ENCODE measurements at regions not wholly inside any gene's neighbourhood (a gene's known extent, or its start where the extent isn't known, plus 50 kb on each side); places are given as distances from the start of the nearest gene placed in this dataset.

- intact Hi-C loops (cut with micrococcal nuclease; ENCODE audit: unreplicated experiment): no loop called here
- H3K4me3 ChIP-seq (ENCODE audit: low read depth, low read length): no peak overlapping the region
- H3K36me3 ChIP-seq (ENCODE audit: control insufficient read depth, insufficient read depth, low read length): no peaks in the 10 kb centered on the region
- Mint-ChIP-seq H3K27ac (ENCODE audit: unreplicated experiment) (no peak overlapping the region), H3K4me3 (ENCODE audit: unreplicated experiment) (no peak overlapping the region), H3K4me1 (ENCODE audit: low read depth, unreplicated experiment) (peaks cover under 1% of the 10 kb centered on the region), H3K27me3 (ENCODE audit: insufficient read depth, unreplicated experiment) (peaks cover 5% of the 10 kb centered on the region), H3K36me3 (ENCODE audit: insufficient read depth, unreplicated experiment) (no peaks in the 10 kb centered on the region), H3K9me3 (ENCODE audit: unreplicated experiment) (no peaks in the 10 kb centered on the region)
- no peak for TF ChIP-seq CTCF (IDR thresholded peaks at IDR 0.05; ENCODE audit: insufficient read depth in 1 of 2, low read depth in 1 of 2, low read length in 1 of 2, severe bottlenecking in 1 of 2, unreplicated experiment in 1 of 2)
- ChIA-PET CTCF (no interaction called here), POLR2A (no interaction called here)
- no TSS peak for BruUV-seq (replicated peaks)
- no peaks in the 10 kb centered on the region for H3K4me1 ChIP-seq
- no peaks in the 10 kb centered on the region for H3K27me3 ChIP-seq (replicated peaks; ENCODE audit: control insufficient read depth, insufficient read depth, low read length)
- no peak for DNase-seq
- no peaks in the 10 kb centered on the region for H3K9me3 ChIP-seq
These were observed 132.8 kb upstream of the REG3A start for GRCh38 chr2:79292239-79292957.

DNA sequence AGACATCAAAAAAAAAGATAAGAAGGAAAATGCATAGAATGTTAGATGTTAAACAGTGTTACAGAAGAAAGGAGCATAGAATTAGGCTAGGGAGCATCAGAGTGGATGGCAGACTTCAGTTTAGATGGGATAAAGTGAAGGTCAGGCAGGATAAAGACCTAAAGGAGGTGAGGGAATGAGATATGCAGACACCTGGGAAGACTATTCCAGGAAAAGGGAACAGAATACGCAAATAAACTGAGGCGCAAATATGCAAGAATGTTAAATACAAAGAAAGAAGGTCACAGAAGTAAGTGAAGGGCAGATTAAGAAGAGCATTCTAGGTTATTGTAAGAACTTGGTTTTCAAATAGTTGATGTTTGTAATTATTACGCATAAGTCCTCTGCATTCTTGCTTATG, 116.3 kb upstream of the REG3A start:
- BruUV-seq (replicated peaks): no TSS peak
- no peaks in the 10 kb centered on the region for H3K36me3 Mint-ChIP-seq (ENCODE audit: insufficient read depth, unreplicated experiment)
- no peak for TF ChIP-seq CTCF (IDR thresholded peaks at IDR 0.05; ENCODE audit: insufficient read depth in 1 of 2, low read depth in 1 of 2, low read length in 1 of 2, severe bottlenecking in 1 of 2, unreplicated experiment in 1 of 2)

DNA sequence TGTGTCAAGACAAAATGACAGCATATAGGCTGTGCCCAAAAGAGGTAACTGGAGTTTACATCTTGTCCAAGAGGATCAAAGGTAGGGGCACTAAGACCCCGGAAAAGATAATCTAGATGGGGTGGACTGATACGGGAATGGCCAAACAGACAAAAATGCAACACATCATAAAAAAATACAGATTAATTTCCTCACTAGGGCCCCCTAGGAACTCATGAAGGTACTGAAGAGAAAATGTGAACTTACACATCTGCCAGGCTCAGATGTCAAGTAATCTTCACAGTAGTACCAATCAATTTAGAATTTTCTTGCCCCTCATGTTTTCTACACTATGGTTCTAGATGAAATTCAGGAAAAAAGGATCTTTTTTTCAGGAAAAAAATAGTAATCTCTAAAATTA, 115.6 kb upstream of the REG3A start:
- H3K9me3 Mint-ChIP-seq (ENCODE audit: unreplicated experiment): no peaks in the 10 kb centered on the region
- ChIA-PET CTCF (no interaction called here), POLR2A (no interaction called here)
- no peak overlapping the region for H3K4me3 Mint-ChIP-seq (ENCODE audit: unreplicated experiment)
- no peak for DNase-seq
- no peaks in the 10 kb centered on the region for H3K27me3 Mint-ChIP-seq (ENCODE audit: insufficient read depth, unreplicated experiment)
- no TSS peak for BruUV-seq (replicated peaks)
- no peaks in the 10 kb centered on the region for H3K36me3 Mint-ChIP-seq (ENCODE audit: insufficient read depth, unreplicated experiment)
- 0 out of 2 replicates have a peak, but pooled peaks cover 5% of the 10 kb centered on the region for H3K4me1 ChIP-seq
- no peaks in the 10 kb centered on the region for H3K27me3 ChIP-seq (replicated peaks; ENCODE audit: control insufficient read depth, insufficient read depth, low read length)
- TF ChIP-seq CTCF (IDR thresholded peaks at IDR 0.05; ENCODE audit: insufficient read depth in 1 of 2, low read depth in 1 of 2, low read length in 1 of 2, severe bottlenecking in 1 of 2, unreplicated experiment in 1 of 2): no peak
- peaks cover 5% of the 10 kb centered on the region; the same call in 1 of the 2 replicates for H3K9me3 ChIP-seq
- no peak overlapping the region for H3K4me3 ChIP-seq (ENCODE audit: low read depth, low read length)
- no peaks in the 10 kb centered on the region for H3K36me3 ChIP-seq (ENCODE audit: control insufficient read depth, insufficient read depth, low read length)
- H3K4me1 Mint-ChIP-seq (ENCODE audit: low read depth, unreplicated experiment): no peaks in the 10 kb centered on the region
- intact Hi-C loops (cut with micrococcal nuclease; ENCODE audit: unreplicated experiment): no loop called here
- H3K27ac Mint-ChIP-seq (ENCODE audit: unreplicated experiment): no peak overlapping the region

More for the DNA sequence above, 116.3 kb upstream of the REG3A start:
- ChIA-PET CTCF (no interaction called here), POLR2A (no interaction called here)
- no peaks in the 10 kb centered on the region for H3K27me3 ChIP-seq (replicated peaks; ENCODE audit: control insufficient read depth, insufficient read depth, low read length)
- intact Hi-C loops (cut with micrococcal nuclease; ENCODE audit: unreplicated experiment): no loop called here
- no peak overlapping the region for H3K27ac Mint-ChIP-seq (ENCODE audit: unreplicated experiment)
- H3K9me3 ChIP-seq: peaks cover 5% of the 10 kb centered on the region; the same call in 1 of the 2 replicates
- H3K9me3 Mint-ChIP-seq (ENCODE audit: unreplicated experiment): no peaks in the 10 kb centered on the region
- H3K4me1 ChIP-seq: 0 out of 2 replicates have a peak, but pooled peaks cover 4% of the 10 kb centered on the region
- H3K27me3 Mint-ChIP-seq (ENCODE audit: insufficient read depth, unreplicated experiment): no peaks in the 10 kb centered on the region
- H3K36me3 ChIP-seq (ENCODE audit: control insufficient read depth, insufficient read depth, low read length): no peaks in the 10 kb centered on the region
- DNase-seq: no peak
- H3K4me3 Mint-ChIP-seq (ENCODE audit: unreplicated experiment): no peak overlapping the region
- H3K4me1 Mint-ChIP-seq (ENCODE audit: low read depth, unreplicated experiment): no peaks in the 10 kb centered on the region
- H3K4me3 ChIP-seq (ENCODE audit: low read depth, low read length): no peak overlapping the region
